ENCODE measurements at regions not wholly inside any gene's neighbourhood (a gene's known extent, or its start where the extent isn't known, plus 50 kb on each side); places are given as distances from the start of the nearest gene placed in this dataset.

GRCh38 chr4:165740911-165741310, 132.1 kb upstream of the TLL1 start:
- no peaks in the 10 kb centered on the region for H3K36me3 ChIP-seq (ENCODE audit: insufficient read depth, low read length)
- H3K9me3 ChIP-seq (ENCODE audit: control insufficient read depth in 1 of 2, low read length in 2 of 2): no peaks in the 10 kb centered on the region
- H3K9me3 Mint-ChIP-seq: peaks cover 0 to 2% (median 0%) of the 10 kb centered on the region in 8 donors
- no peaks in the 10 kb centered on the region for H3K27me3 Mint-ChIP-seq
- POLR2A ChIA-PET (ENCODE audit: partially characterized antibody): no interaction called here
- no peak overlapping the region for H3K27ac ChIP-seq (ENCODE audit: low read depth, low read length)
- CTCF ChIA-PET (ENCODE audit: partially characterized antibody): no interaction called here
- H3K4me3 ChIP-seq (ENCODE audit: low read length in 2 of 2): no peak overlapping the region
- no peaks in the 10 kb centered on the region for H3K36me3 Mint-ChIP-seq
- H3K4me1 ChIP-seq (ENCODE audit: insufficient read depth, low read length): no peaks in the 10 kb centered on the region
- intact Hi-C loops (cut with micrococcal nuclease): no loop called here
- H3K4me1 Mint-ChIP-seq: no peaks in the 10 kb centered on the region
- no peak overlapping the region for H3K4me3 Mint-ChIP-seq
- H3K27ac Mint-ChIP-seq: no peak overlapping the region
- DNase-seq: no peak
- H3K27me3 ChIP-seq (ENCODE audit: insufficient read depth, low read length): no peaks in the 10 kb centered on the region

GRCh38 chr4:165743422-165743821, 129.6 kb upstream of the TLL1 start:
- ChIA-PET CTCF (ENCODE audit: partially characterized antibody) (no interaction called here), POLR2A (ENCODE audit: partially characterized antibody) (no interaction called here)
- no peaks in the 10 kb centered on the region for H3K4me1 Mint-ChIP-seq
- no peak overlapping the region for H3K27ac Mint-ChIP-seq
- peaks cover 0 to 2% (median 0%) of the 10 kb centered on the region in 8 donors for H3K9me3 Mint-ChIP-seq
- H3K36me3 ChIP-seq (ENCODE audit: insufficient read depth, low read length): no peaks in the 10 kb centered on the region
- no peak for DNase-seq
- H3K27ac ChIP-seq (ENCODE audit: low read depth, low read length): no peak overlapping the region
- no peaks in the 10 kb centered on the region for H3K27me3 ChIP-seq (ENCODE audit: insufficient read depth, low read length)
- no peaks in the 10 kb centered on the region for H3K27me3 Mint-ChIP-seq
- H3K4me3 Mint-ChIP-seq: no peak overlapping the region
- intact Hi-C loops (cut with micrococcal nuclease): no loop called here
- no peak overlapping the region for H3K4me3 ChIP-seq (ENCODE audit: low read length in 2 of 2)
- no peaks in the 10 kb centered on the region for H3K36me3 Mint-ChIP-seq
- H3K4me1 ChIP-seq (ENCODE audit: insufficient read depth, low read length): no peaks in the 10 kb centered on the region
- no peaks in the 10 kb centered on the region for H3K9me3 ChIP-seq (ENCODE audit: control insufficient read depth in 1 of 2, low read length in 2 of 2)

- H3K27me3 ChIP-seq (ENCODE audit: insufficient read depth, low read length): no peaks in the 10 kb centered on the region
- no peaks in the 10 kb centered on the region for H3K9me3 ChIP-seq (ENCODE audit: control insufficient read depth in 1 of 2, low read length in 2 of 2)
- Mint-ChIP-seq H3K27me3 (no peaks in the 10 kb centered on the region), H3K4me3 (no peak overlapping the region), H3K9me3 (peaks cover 0 to 2% (median 0%) of the 10 kb centered on the region in 8 donors), H3K4me1 (no peaks in the 10 kb centered on the region), H3K27ac (no peak overlapping the region), H3K36me3 (no peaks in the 10 kb centered on the region)
- no peaks in the 10 kb centered on the region for H3K4me1 ChIP-seq (ENCODE audit: insufficient read depth, low read length)
- H3K36me3 ChIP-seq (ENCODE audit: insufficient read depth, low read length): no peaks in the 10 kb centered on the region
- POLR2A ChIA-PET (ENCODE audit: partially characterized antibody): no interaction called here
- no peak overlapping the region for H3K4me3 ChIP-seq (ENCODE audit: low read length in 2 of 2)
- no peak overlapping the region for H3K27ac ChIP-seq (ENCODE audit: low read depth, low read length)
- DNase-seq: no peak
- CTCF ChIA-PET (ENCODE audit: partially characterized antibody): no interaction called here
- intact Hi-C loops (cut with micrococcal nuclease): no loop called here
These were observed 128.7 kb upstream of the TLL1 start for GRCh38 chr4:165744370-165744769.

GRCh38 chr4:165748321-165748720, 124.7 kb upstream of the TLL1 start:
- Histone ChIP-seq H3K4me3 (ENCODE audit: low read length in 2 of 2) (no peak overlapping the region), H3K36me3 (ENCODE audit: insufficient read depth, low read length) (no peaks in the 10 kb centered on the region), H3K9me3 (ENCODE audit: control insufficient read depth in 1 of 2, low read length in 2 of 2) (no peaks in the 10 kb centered on the region), H3K27me3 (ENCODE audit: insufficient read depth, low read length) (no peaks in the 10 kb centered on the region), H3K27ac (ENCODE audit: low read depth, low read length) (no peak overlapping the region), H3K4me1 (ENCODE audit: insufficient read depth, low read length) (no peaks in the 10 kb centered on the region)
- peaks cover 0 to 8% (median 0%) of the 10 kb centered on the region in 8 donors for H3K9me3 Mint-ChIP-seq
- DNase-seq: no peak
- intact Hi-C loops (cut with micrococcal nuclease): no loop called here
- POLR2A ChIA-PET (ENCODE audit: partially characterized antibody): no interaction called here
- no peak overlapping the region for H3K4me3 Mint-ChIP-seq
- CTCF ChIA-PET (ENCODE audit: partially characterized antibody): no interaction called here
- no peaks in the 10 kb centered on the region for H3K4me1 Mint-ChIP-seq
- no peaks in the 10 kb centered on the region for H3K36me3 Mint-ChIP-seq
- H3K27ac Mint-ChIP-seq: no peak overlapping the region
- no peaks in the 10 kb centered on the region for H3K27me3 Mint-ChIP-seq

GRCh38 chr4:165751882-165752281, 121.2 kb upstream of the TLL1 start:
- Mint-ChIP-seq H3K27ac (no peak overlapping the region), H3K27me3 (no peaks in the 10 kb centered on the region), H3K36me3 (no peaks in the 10 kb centered on the region), H3K4me3 (no peak overlapping the region), H3K9me3 (peaks cover 0 to 8% (median 3%) of the 10 kb centered on the region in 8 donors), H3K4me1 (no peaks in the 10 kb centered on the region)
- Histone ChIP-seq H3K27me3 (ENCODE audit: insufficient read depth, low read length) (no peaks in the 10 kb centered on the region), H3K36me3 (ENCODE audit: insufficient read depth, low read length) (no peaks in the 10 kb centered on the region), H3K4me1 (ENCODE audit: insufficient read depth, low read length) (no peaks in the 10 kb centered on the region), H3K4me3 (ENCODE audit: low read length in 2 of 2) (no peak overlapping the region), H3K9me3 (ENCODE audit: control insufficient read depth in 1 of 2, low read length in 2 of 2) (no peaks in the 10 kb centered on the region), H3K27ac (ENCODE audit: low read depth, low read length) (no peak overlapping the region)
- intact Hi-C loops (cut with micrococcal nuclease): no loop called here
- CTCF ChIA-PET (ENCODE audit: partially characterized antibody): no interaction called here
- POLR2A ChIA-PET (ENCODE audit: partially characterized antibody): no interaction called here
- no peak for DNase-seq

GRCh38 chr4:165754664-165755063, 118.4 kb upstream of the TLL1 start:
- ChIA-PET POLR2A (ENCODE audit: partially characterized antibody) (no interaction called here), CTCF (ENCODE audit: partially characterized antibody) (no interaction called here)
- no peak overlapping the region for H3K4me3 ChIP-seq (ENCODE audit: low read length in 2 of 2)

GRCh38 chr4:165756836-165757235, 116.2 kb upstream of the TLL1 start:
- no peak overlapping the region for H3K27ac Mint-ChIP-seq
- no peaks in the 10 kb centered on the region for H3K36me3 Mint-ChIP-seq
- no peak overlapping the region for H3K4me3 Mint-ChIP-seq
- H3K9me3 Mint-ChIP-seq: peaks cover 0 to 6% (median 3%) of the 10 kb centered on the region in 8 donors
- Histone ChIP-seq H3K4me1 (ENCODE audit: insufficient read depth, low read length) (no peaks in the 10 kb centered on the region), H3K4me3 (ENCODE audit: low read length in 2 of 2) (no peak overlapping the region), H3K27me3 (ENCODE audit: insufficient read depth, low read length) (no peaks in the 10 kb centered on the region), H3K27ac (ENCODE audit: low read depth, low read length) (no peak overlapping the region), H3K36me3 (ENCODE audit: insufficient read depth, low read length) (no peaks in the 10 kb centered on the region), H3K9me3 (ENCODE audit: control insufficient read depth in 1 of 2, low read length in 2 of 2) (no peaks in the 10 kb centered on the region)
- DNase-seq: no peak
- H3K4me1 Mint-ChIP-seq: no peaks in the 10 kb centered on the region
- ChIA-PET POLR2A (ENCODE audit: partially characterized antibody) (no interaction called here), CTCF (ENCODE audit: partially characterized antibody) (no interaction called here)
- no peaks in the 10 kb centered on the region for H3K27me3 Mint-ChIP-seq
- intact Hi-C loops (cut with micrococcal nuclease): no loop called here

More at GRCh38 chr4:165754664-165755063, 118.4 kb upstream of the TLL1 start:
- intact Hi-C loops (cut with micrococcal nuclease): no loop called here
- Mint-ChIP-seq H3K4me3 (no peak overlapping the region), H3K4me1 (no peaks in the 10 kb centered on the region), H3K36me3 (no peaks in the 10 kb centered on the region), H3K27ac (no peak overlapping the region), H3K9me3 (peaks cover 0 to 8% (median 3%) of the 10 kb centered on the region in 8 donors), H3K27me3 (no peaks in the 10 kb centered on the region)
- Histone ChIP-seq H3K36me3 (ENCODE audit: insufficient read depth, low read length) (no peaks in the 10 kb centered on the region), H3K27me3 (ENCODE audit: insufficient read depth, low read length) (no peaks in the 10 kb centered on the region), H3K9me3 (ENCODE audit: control insufficient read depth in 1 of 2, low read length in 2 of 2) (no peaks in the 10 kb centered on the region), H3K27ac (ENCODE audit: low read depth, low read length) (no peak overlapping the region), H3K4me1 (ENCODE audit: insufficient read depth, low read length) (no peaks in the 10 kb centered on the region)
- no peak for DNase-seq

- Histone ChIP-seq H3K4me1 (ENCODE audit: insufficient read depth, low read length) (no peaks in the 10 kb centered on the region), H3K27ac (ENCODE audit: low read depth, low read length) (no peak overlapping the region), H3K27me3 (ENCODE audit: insufficient read depth, low read length) (no peaks in the 10 kb centered on the region), H3K4me3 (ENCODE audit: low read length in 2 of 2) (no peak overlapping the region), H3K9me3 (ENCODE audit: control insufficient read depth in 1 of 2, low read length in 2 of 2) (no peaks in the 10 kb centered on the region), H3K36me3 (ENCODE audit: insufficient read depth, low read length) (no peaks in the 10 kb centered on the region)
- POLR2A ChIA-PET (ENCODE audit: partially characterized antibody): no interaction called here
- intact Hi-C loops (cut with micrococcal nuclease): no loop called here
- CTCF ChIA-PET (ENCODE audit: partially characterized antibody): no interaction called here
- H3K4me1 Mint-ChIP-seq: no peaks in the 10 kb centered on the region
- no peak for DNase-seq
- no peaks in the 10 kb centered on the region for H3K36me3 Mint-ChIP-seq
- H3K9me3 Mint-ChIP-seq: peaks cover 0 to 5% (median 2%) of the 10 kb centered on the region in 8 donors
- H3K27me3 Mint-ChIP-seq: no peaks in the 10 kb centered on the region
- no peak overlapping the region for H3K27ac Mint-ChIP-seq
- H3K4me3 Mint-ChIP-seq: no peak overlapping the region
These were observed 115.6 kb upstream of the TLL1 start for GRCh38 chr4:165757451-165757850.

Measured in CD4-positive, alpha-beta memory T cell (primary cell).